ENCODE measurements at regions not wholly inside any gene's neighbourhood (a gene's known extent, or its start where the extent isn't known, plus 50 kb on each side); places are given as distances from the start of the nearest gene placed in this dataset.

DNA sequence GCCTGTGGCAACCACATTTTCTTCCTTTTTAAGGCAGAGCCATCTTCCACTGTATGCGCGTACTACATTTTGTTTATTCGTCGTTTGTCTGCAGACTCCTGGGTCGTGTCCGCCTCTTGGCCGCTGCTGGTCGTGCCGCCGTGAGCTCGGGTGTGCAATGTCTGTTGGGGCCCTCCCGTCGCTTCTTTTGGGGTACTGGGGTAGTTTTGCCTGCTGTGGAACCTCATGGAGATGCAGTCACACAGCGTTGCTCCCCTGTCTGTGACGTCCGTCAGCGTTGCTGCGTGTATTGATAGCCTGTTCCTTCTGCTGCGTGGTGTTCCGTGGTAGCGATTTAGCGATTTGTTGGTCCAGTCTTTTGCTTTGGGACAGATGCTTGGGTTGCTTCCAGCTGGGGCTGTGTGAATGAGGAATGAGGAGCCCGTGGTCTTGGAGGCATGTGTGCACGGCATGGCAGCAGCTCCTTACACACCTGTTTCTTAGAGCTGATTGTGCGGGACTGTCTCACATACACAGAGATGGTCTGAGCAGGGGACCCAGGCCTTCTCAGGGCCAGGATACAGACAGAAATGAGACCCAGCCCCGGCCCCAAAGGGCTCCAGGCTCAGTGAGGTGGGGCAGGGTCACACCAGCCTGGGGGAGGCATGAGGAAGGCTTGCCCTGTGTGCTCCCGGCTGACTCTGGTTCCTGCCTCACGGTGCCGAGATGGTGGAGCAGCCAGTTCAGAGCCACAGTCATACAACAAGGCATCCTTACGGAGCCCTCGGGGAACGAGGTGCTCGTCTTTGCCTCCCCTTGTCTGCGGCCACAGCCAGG is 78.4 kb upstream of the GSE1 start:
- no peak for TF ChIP-seq POLR2AphosphoS5 (IDR thresholded peaks at IDR 0.05)
- TF ChIP-seq EP300 (conservative IDR thresholded peaks at IDR 0.05; ENCODE audit: poor library complexity, severe bottlenecking) = no peak
